ENCODE measurements at regions not wholly inside any gene's neighbourhood (a gene's known extent, or its start where the extent isn't known, plus 50 kb on each side); places are given as distances from the start of the nearest gene placed in this dataset.

DNA sequence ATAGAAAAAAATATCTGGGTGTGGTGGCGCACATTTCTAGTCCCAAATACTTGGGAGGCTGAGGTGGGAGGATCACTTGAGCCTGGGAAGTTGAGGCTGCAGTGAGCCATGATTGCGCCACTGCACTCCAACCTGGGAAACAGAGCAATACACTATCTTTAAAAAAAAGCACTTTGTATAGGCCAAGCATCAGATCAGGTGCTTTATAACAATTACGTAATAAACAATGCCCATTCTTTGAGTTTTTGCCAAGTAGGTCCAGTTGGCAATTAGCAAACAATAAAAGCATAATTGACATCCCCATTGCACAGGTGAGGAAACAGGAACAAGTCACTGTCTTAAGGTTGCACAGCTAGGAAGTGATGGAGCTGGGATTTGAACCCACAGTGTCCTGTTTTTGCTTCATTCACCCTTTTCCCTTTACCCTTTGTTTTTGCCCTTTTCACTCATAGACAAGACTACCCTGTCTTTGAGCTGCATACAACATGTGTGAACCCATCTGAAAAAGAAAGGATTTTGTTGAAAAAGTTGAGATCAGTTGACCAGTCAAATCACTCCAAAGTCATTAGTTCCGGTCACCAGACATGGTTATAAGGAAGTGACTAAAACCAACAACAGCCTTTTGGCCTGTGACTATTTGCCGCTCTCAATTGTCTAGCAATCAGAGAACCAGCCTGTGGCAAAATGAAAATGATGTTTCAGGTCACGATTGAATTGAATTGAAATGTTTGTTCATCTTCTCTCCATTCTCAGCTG, 303.6 kb downstream of the TFAP2C start:
- no peak for DNase-seq

DNA sequence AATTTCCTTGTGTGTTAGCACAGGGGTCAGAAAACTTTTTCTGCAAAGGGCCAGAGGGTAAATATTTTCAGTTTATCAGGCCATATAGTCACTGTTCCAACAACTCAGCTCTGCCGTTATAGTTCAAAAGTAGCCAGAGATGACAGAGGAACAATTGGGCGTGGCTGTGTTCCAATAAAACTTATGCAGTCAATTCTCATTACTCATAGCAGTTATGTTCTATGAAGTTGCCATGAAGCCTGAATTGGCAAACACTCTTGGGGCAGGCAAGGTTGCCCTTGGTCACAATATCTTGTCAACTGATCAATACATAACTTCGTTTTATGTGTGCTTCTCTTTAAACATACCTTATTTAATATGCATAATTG, 304.2 kb downstream of the TFAP2C start:
- no peak for DNase-seq

DNA sequence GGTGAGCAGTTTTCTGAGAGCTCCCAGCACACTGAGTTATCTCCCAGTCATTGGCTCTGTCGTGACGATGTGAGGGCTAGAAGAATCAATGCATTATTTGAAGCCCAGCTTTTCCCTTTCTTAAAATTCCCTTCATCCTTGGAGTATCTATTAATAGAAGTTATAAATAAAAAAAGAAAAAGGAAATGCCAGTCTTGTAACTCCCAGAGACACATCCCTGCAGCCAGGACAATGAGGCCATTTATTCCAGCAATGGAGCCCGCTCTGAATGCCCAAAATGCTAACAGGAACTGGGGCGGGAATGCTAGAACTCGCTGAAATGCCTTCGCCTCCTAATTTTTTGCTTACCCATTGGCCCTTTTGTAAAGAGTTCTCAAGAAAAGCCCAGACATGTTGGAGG, 305.8 kb downstream of the TFAP2C start:
- no peak for DNase-seq

DNA sequence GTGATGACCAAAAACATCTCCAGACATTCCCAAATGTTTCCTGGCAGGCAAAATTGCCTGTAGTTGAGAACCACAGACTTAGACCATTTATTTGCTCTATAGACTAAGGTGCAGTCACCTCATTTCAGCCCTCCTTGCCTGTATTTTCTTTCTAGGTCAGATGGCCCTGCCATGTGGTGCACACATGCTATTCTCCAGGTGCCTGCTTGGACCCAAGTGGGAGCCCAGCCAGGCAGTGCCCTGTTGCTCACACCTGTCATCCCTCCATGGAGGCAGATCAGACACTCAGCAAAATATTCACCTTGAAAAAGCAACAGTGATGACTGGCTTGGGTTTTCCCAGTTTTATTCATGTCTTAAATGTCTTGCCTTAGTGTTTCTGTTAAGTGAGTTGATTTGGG, 311.4 kb downstream of the TFAP2C start:
- no peak for DNase-seq

DNA sequence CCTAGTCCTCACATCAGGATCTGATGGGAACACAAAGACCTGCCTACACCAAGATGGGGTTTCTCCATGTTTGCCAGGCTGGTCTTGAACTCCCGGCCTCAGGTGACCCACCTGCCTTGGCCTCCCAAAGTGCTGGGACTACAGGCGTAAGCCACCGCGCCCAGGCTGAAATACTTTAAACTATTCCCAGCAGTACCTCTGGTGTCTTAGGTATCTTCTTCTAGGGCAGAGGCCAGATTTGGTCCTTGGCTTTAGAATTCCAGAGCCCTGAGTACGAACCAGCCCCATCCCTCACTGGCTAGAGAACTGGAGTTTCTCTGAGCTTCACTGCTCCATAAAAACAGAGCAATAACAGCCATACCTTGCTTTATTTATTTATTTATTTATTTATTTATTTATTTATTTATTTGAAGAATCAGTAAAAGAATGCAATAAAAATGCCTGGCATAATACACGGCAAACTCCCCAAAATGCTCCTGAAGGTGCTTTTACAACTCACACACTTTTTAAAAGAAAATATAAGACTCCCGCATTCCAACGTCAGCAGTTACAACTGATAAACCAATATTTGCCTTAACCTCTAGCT, 312.1 kb downstream of the TFAP2C start:
- no peak for DNase-seq

DNA sequence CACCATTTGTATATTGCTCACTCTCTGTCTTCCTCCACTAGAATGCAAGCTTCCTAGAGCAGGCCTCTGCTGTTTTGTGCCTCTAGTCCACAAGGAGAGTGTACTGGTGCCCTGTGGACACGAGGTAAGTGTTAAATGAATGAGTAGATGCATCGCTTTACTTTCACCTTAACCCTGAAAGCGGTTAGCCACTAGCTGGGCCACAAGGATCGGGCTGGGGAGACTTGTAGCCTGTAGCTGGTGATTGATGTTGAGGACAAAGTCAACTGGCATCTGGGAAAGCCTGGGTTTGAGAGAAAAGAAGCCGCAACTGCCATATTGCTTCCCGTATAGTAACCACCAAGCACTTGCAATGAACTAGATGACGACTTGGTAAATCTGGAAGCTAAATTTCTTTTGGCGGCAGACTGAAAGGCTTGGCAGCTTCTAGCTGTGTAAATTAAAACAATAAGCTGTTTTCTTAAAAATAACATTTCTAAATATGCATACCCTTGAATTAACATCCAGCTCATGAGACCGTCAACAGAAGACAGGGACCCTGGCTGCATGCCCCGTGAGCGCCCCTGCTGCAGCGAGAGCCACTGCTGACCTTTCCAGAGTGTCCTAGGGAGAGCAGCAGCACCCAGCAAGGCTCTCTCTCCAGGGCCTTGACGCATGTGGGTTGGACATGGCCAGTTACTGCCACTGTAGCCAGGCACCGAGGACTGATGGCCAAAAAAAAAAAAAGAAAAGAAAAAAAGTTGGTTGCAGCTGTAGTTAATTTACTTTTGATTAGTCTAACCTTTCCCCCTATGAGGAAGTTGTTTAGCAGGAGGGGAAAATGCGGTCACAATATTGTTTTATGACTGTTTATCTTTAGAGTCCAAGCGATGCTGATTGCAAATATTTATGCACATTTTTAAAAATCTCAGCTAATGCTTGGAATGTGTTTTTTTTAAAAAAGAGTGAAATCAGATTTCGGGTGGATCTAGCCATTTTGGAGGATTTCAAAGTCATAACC, 315.1 kb downstream of the TFAP2C start:
- no peak for DNase-seq

DNA sequence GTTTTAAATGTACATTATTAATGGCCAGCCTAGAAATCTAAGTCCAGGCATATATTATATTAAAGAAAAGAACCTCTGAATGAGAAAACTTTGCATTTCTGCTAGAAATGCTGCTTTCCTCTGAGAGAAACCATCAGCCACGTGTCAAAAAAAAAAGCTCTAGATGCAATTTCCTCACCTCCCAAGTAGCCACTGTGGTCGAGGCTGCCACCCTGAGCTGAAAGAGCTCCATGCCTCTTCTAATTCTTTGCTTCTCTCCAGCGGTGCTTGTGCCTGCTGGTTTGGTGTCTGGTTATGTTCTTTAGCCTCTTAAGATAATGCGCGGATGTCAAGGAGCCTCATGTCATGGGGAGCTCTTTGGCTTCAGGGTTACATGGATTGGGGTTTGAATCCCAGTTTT, 316.0 kb downstream of the TFAP2C start:
- no peak for DNase-seq

DNA sequence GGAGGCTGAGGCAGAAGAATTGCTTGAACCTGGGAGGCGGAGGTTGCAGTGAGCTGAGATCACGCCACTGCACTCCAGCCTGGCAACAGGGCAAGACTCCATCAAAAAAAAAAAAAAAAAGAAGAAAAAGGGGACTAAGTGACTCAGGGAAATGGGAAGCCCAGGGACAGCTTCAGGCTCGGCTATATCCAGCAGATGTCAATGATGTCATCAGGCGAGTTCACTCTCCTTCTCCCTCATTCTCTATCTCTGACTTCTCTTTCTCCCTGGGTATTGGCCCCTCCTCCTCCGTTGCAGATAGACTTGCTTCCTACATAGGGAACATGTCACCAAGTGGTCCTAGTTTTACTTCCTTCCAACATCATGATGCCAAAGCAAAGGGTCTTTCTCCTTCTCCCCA, 316.8 kb downstream of the TFAP2C start:
- no peak for DNase-seq

DNA sequence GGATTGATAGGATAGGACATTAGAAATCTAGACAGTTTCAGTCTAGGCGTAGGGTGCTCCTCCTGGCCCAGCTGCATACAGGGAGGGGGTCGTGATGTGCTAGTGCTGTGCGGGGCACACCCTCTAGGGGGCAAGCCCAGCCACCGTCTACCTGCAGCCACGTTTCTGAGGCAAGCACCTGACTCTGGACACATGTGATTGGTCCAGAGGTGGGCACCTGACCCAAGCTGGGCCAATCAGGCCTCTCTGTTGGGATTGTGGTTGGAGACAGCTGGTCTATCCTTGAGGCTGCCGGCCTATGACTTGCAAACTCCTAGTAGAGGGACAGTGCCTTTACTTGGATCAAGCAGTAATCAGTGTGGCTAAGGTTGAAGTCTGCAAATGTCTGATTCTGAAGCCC, 317.1 kb downstream of the BMP7 start:
- DNase-seq, result no peak

DNA sequence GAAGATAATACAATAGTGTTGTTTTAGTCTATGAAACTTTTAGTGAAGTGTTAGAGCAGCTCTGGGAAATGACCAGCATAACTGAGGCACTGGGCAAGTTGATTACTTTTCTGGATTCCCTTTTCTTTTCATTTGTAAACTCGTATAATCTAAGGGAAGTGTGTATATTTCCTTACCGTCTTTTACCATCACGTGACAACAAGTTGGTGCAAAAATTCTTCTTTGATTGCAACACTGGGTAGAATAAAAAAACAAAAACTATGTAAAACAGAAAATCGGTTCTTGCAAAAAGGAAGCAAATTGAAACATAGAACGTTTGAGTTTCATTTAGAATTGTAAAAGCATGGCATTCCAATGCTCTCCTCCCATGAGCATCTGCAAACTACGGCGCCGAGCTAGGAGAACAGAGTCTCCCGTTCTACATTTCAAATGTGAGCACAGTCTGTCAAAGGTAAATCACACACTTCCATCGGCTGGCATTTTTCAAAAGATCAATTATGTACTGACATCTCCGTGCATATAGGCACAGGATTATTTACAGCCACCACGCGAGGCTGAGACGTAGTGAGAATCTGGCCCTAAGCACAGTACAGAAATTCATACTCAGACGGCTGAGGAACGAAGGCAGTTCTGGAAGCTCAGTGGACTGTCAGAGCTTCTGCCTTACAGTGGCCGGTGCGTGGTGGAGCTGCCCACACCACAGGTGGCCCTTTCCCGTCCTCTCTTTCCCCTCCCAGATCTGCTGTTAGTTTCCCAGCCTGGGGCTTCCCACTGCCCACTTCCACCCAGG, 314.0 kb downstream of the BMP7 start:
- no peak for DNase-seq

DNA sequence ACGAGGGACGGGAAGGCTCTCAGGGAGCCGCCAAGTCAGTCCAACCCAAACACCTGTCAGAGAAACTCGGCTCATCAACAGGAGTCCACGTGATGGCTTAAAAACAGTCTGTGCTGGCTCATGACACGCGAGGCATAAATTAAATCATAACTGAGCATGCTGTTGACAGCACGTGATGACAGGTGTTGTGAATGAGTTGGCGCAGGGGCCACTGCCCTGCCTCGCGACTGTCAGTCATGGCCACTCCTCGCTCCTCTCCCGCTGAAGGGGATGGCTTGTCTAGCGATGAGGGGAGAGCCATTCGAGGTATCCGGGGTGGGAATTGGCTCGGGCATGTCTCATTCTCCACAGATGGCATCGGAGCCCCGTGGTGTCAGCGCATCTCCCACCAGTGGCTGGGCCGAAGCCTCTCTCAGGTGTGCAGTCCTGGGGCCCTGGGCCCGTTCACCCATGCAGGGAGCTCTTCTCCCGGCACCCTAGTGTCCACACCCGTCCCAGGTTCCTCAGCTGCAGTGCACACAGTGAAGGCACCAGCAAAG, 313.3 kb downstream of the BMP7 start:
- DNase-seq, result no peak

DNA sequence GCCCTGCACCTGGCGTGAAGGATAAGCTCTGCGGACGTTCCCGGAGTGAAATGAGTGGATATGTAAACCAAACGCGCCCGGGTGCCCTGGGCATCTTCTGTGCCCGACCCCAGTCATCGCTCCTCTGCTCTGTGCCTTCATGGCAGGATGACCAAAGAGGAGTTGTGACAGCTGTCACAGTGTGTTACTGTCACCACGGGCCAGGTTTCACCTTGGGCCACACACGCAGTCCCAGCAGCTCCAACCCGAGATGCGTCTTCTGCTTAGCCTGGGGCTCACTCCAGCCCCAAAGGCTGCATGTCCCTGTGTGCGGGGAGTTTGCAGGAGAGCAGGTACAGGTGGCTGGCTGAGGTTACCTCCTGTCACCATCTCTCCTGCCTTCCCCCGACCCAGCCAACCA, 311.6 kb downstream of the BMP7 start:
- DNase-seq, result no peak

DNA sequence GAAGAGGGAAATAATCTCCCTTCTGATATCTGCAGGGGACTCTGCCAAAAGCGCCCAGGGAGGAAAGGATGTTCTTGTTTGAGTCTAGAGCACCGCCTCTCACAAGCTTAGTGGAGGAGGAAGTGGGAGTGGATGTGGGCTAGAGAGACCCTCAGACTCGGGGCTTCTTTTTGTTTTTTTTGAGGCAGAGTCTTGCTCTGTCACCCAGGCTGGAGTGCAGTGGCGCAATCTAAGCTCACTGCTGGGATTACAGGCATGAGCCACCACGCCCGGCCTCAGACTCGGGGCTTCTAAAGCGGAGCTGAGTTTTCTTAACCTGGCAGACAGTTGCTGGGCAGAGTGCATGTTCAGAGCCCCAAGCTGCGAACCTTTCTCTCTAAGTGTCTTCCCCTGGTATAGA, 310.8 kb downstream of the BMP7 start:
- DNase-seq, result no peak

DNA sequence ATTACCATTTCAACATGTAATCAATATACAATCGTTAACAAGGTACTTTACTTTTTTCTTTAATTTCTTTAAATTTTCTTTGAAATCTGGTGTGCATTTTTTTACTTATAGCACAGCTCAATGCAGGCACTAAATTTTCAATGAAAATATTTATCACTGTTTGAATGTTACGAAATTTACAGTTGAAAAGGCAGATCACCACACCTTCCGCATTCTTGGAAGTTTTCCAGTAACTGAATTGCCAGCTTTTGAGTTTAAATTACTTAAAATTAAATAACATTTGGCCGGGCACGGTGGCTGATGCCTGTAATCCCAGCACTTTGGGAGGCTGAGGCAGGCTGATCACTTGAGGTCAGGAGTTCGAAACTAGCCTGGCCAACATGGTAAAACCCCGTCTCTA, 309.9 kb downstream of the BMP7 start:
- DNase-seq, result no peak

DNA sequence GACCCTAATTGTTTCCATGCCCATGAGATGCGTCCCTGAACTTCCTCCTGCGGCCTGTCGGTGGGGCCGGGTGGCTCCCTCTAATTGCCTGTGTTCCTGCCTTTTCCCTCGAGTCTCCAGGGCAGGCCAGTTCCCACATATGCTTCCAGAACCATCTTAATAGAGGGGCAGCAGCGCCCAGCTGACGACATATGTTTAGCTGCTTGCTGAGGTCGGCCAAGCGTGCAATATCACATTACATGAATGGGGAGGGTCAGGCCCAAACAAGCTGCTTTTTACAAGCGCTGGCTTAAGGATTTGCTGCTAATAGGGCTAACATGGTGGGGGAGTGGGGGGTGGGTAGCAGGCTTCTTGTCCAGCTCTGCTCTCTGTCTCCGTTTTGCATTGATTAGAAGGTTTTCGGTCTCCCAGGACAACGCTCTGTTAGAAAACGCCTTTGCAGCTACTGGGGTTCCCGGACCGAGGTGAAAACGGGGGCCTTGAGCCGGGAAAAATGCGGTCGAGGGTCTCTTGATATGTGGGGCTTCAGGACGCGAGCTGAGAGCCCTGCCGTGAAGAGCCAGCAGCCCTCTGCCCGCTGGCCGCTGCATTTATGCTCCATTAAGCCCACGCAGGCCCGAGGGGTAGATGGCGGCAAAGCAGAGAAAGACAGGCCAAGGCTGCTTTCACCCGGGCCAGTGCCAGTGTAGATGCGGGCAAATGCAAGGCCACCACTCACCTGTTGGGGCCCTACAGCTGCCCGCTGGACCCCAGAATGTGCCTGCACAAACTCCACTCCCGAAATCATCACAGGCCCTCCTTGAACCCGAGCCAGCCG, 308.5 kb downstream of the BMP7 start:
- peak; percentile 76 for DNase-seq

DNA sequence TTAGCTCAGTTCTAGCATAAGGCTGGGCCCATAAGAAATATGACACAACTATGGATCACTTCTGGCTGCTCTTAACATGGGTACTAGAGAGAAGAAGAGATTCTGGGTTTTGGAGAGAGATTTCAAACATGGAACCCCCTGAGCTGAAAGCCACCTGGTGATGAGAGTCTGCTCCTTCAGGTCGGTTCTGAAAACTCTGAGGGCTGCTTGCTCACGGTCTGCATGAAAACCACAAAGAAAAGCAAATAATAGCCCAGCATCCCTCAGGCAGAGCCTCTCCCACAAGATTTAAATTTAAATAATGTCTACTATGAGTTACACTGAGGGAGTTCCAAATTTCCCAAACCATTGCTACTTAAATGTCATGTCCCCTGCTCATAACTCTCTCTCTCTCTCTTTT, 301.5 kb downstream of the BMP7 start:
- no peak for DNase-seq

DNA sequence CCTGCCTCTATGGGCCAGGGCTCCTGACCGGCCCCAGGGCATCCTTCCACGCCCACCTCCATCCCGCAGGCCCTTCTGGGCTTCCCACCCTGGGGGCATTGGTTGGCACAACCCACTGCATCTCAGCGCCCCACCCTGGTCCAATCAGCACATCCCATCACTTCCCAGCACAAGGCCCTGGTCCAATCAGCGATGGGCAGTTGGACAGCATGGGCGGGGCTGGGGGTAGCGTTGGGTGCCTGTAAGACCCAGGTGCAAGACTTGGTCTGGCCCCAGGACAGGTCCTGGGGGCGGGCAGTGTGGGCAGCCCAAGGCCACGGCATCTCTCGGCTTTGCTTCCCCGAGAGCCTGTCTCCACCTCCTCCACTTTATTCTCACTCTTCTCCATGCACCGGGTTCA, 298.5 kb downstream of the BMP7 start:
- no peak for DNase-seq

DNA sequence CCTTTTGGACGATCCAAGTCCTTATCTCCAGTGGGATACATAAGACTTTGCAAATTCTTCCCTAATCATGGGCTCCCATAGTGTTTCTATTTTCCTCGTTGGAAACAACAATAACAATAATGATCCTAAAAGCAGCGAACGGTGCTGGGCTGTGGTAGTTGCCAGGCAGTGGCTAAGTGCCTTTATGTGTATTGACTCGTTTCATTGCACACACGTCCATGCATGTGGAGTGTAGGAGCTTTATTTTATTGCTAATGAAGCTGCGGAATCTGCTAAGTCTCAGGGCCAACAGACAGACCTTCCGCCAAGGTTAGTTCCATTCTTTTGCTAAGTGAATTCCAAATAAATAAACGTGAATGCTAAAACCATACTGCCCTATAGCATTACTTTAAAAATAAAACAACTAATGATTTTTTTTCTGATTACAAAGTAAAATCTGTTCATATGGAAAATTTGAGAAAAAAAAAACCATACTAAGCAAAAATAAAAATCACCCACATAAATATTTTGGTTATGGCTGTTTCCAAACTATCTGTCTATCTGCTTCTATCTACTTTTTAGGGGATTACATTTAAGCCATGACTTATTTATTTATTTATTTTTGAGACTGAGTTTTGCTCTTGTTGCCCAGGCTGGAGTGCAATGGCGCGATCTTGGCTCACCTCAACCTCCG, 297.9 kb downstream of the BMP7 start:
- DNase-seq, result no peak

DNA sequence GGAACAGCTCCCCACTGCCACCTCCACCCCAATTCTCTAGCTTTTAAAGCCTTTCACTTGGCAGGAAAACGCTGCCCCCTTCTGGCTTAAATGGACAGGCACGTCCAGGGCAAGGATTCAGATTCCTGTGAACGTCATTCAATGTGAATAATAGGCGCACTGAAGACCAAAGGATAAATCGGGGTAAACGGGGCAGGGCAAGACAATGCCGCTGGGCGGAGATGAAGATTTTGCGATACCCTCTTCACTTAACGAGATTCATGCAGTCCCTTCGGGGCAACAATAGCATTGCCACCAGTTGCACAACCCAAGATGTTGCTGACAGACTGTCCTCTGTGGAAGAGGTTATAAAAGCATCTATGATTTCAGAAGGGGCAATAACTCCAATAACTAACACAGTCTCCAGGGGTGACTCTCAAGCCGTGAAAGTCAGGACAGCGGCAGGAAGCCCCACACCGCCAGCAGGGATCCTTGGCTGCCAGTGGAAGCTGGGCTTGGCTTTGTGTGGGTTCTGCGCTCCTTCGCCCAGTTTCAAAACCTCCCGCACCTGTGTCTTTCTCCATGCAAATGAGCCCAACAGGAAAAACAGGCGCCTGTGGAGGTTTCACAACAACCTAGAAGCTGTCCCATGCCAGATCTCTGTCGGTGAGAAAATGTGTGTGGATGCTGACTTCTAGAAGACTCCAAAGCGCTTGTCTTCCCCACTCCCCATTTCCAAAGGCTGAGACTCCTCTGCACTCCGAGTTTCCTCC, 291.8 kb downstream of the BMP7 start:
- DNase-seq, result no peak

DNA sequence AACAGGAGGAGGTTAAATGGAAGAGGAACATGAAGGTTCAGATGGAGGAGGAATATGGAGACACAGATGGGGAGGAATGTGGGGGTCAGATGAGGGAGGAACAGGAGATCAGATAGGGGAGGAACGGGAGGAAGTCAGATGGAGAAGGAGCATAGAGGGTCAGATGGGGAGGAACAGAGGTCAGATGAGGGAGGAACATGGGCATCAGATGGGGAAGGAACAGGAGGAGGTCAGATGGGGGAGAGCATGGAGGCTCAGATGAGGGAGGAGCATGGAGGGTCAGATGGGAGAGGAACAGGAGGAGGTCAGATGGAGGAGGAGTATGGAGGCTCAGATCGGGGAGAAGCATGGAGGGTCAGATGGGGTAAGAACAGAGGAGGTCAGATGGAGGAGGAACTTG, 290.6 kb downstream of the BMP7 start:
- DNase-seq, result no peak
